Glomerular visceral epithelial cell (primary cell): ENCODE measurements at regions not wholly inside any gene's neighbourhood (a gene's known extent, or its start where the extent isn't known, plus 50 kb on each side); places are given as distances from the start of the nearest gene placed in this dataset.

Experiments used
- DNase-seq: peaks from one replicate; pipeline ENCODE4 v3.0.0-alpha.2; 2016; ENCODE audit errors: extremely low spot score

GRCh38 chr13:88601949-88602348 lies 930.8 kb downstream of the SLITRK5 start:
- DNase-seq, result no peak

DNA sequence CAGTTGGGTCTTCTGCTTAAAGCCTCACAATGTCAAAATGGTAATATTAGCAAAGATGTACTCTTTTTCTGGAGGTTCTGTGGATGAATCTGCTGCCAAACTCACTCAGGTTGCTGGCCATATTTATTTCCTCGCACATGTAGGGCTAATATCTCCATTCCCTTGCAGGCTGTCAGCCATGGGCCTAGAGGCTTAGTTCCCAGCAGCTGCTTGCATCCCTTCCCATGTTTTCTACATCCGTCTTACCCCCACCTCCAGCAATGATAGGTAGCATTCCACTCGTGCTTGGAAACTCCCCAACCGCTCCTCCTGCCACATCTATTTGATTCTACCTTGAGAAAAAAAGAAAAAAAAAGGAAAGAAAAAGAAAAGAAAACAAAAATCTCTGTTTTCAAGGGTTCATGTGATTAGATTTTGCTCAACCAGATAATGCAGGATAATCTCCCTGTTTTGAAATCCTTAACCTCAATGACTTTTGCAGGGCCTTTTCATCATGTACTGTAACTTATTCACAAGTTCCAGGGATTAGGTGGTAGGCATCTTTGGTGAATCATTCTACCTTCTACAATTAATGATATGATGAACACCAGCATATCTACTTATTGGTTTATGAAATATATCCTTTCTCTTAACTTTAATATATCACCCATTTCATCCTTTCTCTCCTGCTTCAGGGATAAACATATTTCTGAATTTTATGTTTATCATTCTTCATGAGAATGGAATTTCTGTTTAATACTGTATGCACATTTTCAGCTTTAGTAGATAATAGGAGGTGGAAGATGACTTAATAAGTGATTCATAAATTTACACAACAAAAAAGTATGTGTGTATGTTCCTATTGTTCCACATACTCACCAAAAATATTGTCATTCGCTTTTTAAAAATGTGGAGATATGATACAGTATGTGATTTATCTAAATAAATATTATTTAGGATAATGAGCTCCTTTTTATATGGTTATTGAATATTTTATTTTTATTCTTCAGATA lies 931.9 kb downstream of the SLITRK5 start:
- no peak for DNase-seq

DNA sequence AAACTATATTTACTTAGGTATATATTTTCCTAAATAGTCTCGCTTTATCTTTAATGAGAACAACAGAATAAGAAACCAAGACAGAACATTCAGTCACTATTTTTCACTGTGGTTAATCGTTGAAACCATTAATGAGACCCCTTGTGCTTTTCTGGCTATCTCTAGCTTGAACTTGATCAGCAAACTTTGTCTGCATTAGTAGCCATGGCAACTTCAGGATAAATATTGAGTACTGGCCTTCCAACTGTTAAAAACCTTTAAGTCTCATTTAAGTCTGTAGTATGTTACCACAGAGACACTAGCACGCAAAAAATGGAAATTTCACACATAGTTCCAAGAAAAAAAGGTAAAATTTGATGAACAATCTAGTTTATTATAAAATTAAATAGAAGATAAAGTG lies 946.0 kb downstream of the SLITRK5 start:
- DNase-seq, result no peak

- DNase-seq, result no peak
These were observed 951.3 kb downstream of the SLITRK5 start for GRCh38 chr13:88622362-88622973.

DNA sequence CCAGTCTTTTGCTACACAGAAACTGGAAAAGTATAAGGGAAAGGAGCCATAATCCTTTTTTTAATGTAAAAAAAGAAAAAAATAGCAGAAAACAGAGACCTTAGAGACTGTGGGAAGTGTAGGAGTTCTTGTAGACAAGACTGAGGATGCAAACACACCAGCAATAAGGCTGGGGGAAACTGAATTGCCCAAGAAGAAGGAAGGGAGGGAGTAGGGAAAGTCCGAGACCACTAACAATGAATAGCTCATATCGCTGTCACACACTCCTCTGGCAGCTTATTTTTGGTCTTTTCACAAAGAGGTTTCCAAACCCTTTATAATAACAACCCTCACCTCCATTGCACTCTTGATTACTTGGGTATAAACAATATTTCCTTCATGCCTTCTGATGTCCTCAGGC lies 952.0 kb downstream of the SLITRK5 start:
- DNase-seq, result no peak

DNA sequence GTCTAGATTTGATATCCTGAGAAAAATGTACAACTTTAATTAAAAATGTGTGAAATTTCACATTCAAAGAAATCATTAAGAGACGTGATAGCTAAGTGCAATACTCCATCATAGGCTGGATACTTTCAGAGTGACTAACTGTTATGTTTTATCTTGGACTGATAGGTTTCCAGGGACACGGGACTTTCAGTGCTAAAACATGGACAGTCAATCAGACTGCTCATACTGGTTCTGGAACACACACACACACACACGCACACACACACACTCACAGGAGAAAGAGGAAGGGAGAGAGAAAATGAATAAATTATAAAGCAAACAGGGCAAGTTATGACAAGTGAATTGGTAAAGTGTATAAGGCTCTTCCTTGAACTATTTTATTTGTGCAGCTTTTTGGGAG lies 955.9 kb downstream of the SLITRK5 start:
- DNase-seq, result no peak

- DNase-seq, result no peak
These were observed 957.7 kb downstream of the SLITRK5 start for GRCh38 chr13:88628882-88629281.

DNA sequence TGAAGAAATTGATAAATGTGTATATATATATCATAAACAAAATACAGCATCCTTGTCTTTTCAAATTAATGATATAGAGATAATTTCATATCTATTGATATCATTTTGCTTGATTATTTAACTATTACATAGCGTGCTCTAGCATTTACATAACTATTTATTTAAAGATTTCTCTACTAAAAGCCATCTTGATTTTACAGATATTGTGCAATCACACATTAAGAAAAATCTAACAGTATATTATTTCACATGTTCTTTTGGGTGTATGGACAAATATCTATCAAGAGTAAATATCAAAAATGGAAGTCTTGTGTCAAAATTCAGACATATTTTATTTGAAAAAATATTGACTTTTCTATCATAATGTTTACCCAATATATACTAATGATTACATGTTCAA lies 966.8 kb downstream of the SLITRK5 start:
- DNase-seq, result no peak

DNA sequence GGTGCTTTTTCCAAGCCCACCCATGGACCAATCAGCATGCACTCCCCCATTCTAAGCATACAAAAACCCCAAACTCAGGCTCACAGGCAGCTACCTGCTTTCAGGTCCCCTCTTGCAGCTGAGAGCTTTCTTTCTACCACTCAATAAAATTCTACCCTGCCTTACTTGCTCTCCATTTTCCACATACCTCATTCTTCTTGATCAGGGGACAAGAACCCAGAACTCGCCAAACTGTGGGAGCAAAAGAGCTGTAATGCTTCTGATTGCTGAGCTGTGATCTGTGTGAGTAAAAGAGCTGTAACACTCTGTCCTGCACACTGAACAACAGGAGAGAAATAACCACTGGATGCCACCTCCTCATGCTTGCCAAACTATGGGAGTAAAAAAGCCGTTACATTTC lies 972.1 kb downstream of the SLITRK5 start:
- DNase-seq, result no peak

DNA sequence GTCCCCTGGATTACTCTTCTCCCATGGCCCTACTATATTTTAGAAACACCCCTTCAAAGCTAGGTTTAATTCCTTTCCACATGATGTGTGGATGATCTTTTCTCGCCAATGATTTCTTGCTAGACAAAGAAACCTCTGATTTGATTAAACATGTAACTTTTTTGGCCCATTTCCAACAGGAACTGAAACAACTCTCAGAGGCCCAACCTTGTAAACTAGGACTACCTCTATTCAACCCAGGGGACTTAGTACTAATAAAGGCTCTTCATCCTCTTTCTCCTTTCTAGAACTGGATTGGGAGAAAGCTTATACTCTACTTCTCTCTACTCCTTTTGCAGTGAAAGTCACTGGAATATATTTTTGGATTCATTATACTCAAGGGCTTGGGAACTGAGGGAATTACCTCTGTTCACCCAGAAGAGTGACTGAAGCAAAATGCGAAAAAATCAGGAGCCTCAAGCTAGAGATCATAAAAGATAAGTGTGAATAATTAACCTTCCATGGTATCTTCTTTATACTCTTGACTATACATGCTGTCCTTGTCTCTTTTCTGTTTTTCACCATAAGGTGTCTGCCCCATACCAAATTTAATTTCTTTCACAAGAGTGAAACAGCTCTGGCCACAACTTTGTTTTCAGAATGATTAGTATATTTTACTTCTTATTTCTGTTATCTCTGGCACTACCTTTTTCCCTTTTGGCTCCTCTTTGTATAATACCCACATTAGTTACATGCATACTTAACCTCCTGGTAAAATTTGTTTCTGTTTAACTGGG lies 977.6 kb downstream of the SLITRK5 start:
- DNase-seq, result no peak

DNA sequence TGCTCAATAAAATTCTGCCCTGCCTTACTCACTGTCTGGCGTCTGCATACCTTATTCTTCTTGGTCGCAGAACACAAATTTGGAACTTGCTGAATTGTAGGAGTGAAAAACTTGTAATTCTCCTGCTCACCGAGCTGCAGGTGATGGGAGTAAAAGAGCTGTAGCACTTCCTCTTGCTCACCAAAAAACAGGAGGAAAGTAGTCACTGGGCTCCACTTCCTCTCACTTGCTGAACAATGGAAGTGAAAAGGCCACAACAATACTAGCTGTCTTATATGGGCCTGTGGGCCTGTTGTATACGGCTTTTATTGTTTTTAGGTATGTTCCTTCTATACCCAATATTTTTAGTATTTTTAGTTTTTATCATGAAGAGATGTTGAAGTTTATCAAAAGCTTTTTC lies 978.7 kb downstream of the SLITRK5 start:
- DNase-seq, result no peak

DNA sequence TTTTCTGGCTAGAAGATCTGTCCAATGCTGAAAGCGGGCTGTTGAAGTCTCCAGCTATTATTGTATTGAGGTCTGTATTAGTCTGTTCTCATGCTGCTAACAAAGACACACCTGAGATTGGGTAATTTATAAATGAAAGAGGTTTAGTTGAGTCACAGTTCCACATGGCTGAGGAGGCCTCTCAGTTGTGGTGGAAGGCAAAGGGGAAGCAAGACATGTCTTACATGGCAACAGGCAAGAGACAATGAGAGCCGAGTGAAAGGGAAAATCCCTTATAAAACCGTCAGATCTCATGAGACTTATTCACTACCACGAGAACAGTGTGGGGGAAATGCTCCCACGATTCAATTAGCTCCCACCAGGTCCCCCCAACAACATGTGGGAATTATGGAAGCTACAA lies 980.4 kb downstream of the SLITRK5 start:
- no peak for DNase-seq

- no peak for DNase-seq
These were observed 985.6 kb downstream of the SLITRK5 start for GRCh38 chr13:88656751-88657150.

GRCh38 chr13:88670509-88670908 lies 999.3 kb downstream of the SLITRK5 start:
- no peak for DNase-seq

DNA sequence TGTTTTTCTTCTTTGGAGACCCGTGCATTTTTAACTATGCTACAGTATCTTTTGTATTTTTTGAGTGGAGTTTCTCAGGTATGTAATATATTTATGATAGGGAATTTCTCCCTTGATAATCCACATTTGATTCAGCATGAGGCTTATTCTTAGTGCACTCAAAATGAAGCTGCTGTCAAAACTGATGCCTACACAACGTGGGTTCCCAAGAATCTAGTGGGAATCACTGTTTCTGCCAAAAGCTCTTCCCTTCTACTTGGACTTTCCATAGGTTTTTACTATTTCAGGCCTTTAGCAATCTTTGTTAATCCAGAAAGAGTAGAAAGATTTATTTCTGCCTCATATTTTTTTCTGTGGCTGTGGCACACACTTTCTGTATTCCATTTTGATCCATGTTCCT lies 1003.7 kb downstream of the SLITRK5 start:
- DNase-seq, result no peak

GRCh38 chr13:88675347-88675996 lies 1004.3 kb downstream of the SLITRK5 start:
- no peak for DNase-seq

GRCh38 chr13:88676016-88676415 lies 1004.8 kb downstream of the SLITRK5 start:
- no peak for DNase-seq

GRCh38 chr13:88685459-88685858 lies 1014.3 kb downstream of the SLITRK5 start:
- DNase-seq, result no peak

DNA sequence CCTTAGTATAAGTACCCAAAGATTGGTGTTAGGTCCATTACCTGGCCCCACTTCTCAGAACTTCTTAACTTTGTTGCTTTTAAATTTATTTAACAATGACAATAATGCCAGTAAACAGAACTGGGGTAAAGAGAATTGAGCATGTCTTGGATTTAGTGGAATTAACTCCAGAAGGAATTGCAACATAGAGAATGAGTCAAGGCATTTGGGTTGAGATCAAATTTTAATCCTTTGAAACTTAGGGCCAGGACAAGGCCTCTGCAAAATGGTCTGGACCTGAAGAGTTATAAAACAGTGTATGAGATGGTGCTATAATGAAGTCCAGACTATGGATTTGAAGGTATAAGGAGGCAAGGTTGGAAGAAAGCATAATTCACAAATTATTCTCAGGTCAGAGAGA lies 1030.4 kb downstream of the SLITRK5 start:
- DNase-seq, result no peak

GRCh38 chr13:88704600-88705275 lies 1033.6 kb downstream of the SLITRK5 start:
- no peak for DNase-seq

- DNase-seq, result no peak
These were observed 1036.5 kb downstream of the SLITRK5 start for GRCh38 chr13:88707646-88708045.
